ENCODE measurements at regions not wholly inside any gene's neighbourhood (a gene's known extent, or its start where the extent isn't known, plus 50 kb on each side); places are given as distances from the start of the nearest gene placed in this dataset.

DNA sequence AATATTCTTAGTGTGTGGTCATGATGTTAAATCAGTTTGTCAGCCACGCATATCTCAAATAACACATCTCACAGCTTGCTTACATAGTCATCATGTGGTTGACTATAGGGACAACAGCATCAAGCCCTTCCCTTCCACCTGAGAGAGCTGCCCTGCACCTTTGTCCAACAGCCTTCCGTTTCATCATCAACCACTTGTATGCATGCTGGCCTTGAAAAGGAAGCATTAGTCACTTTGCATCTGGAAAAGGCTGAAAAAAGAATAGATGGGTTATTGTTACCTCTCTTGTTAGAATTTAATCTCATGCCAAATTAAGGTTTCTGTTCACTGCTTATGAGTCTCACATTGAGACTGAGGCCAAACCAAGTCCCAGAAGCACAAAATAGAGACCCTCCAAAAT is 1586.5 kb upstream of the SEL1L start:
- TF ChIP-seq TAF1 (IDR thresholded peaks at IDR 0.05; ENCODE audit: low read depth, low read length): no peak
- no peak for TF ChIP-seq POLR2A (IDR thresholded peaks at IDR 0.05; ENCODE audit: low read depth, low read length)
- TF ChIP-seq POLR2AphosphoS5 (IDR thresholded peaks at IDR 0.05; ENCODE audit: low read depth, low read length): no peak
- TF ChIP-seq PAX5 (IDR thresholded peaks at IDR 0.05; ENCODE audit: insufficient read depth, low read length, severe bottlenecking): no peak
- no peak for TF ChIP-seq SPI1 (IDR thresholded peaks at IDR 0.05; ENCODE audit: low read depth, low read length)
- TF ChIP-seq POU2F2 (IDR thresholded peaks at IDR 0.05; ENCODE audit: low read depth, low read length): no peak

Data from GM12891 (cell line).